SK-N-SH (cell line): ENCODE measurements at regions not wholly inside any gene's neighbourhood (a gene's known extent, or its start where the extent isn't known, plus 50 kb on each side); places are given as distances from the start of the nearest gene placed in this dataset.

Experiments
- CTCF ChIA-PET: fragments of 300-600, 350-600 bp; formaldehyde crosslinking; extraction: SDS; loops from one replicate; lab custom pipeline; 2021; lab: Yijun Ruan, JAX
- POLR2A ChIA-PET: fragments of 350-600 bp; sonication (Branson Sonifier 250); formaldehyde crosslinking; extraction: SDS; loops from one replicate; lab custom pipeline; 2020; ENCODE audit warnings: antibody characterized with exemption, inconsistent platforms; lab: Yijun Ruan, JAX
- DNase-seq: peaks from one replicate; pipeline ENCODE4 v3.0.0; 2012
- H2AFZ ChIP-seq: fragments of 200-600 bp; sonication (generic); 2 replicates; pipeline ENCODE4 v1.8.1; 2016; ENCODE audit warnings: antibody characterized with exemption, mild to moderate bottlenecking, low read depth
- H3F3A ChIP-seq: fragments of 200-600 bp; sonication (generic); replicated peaks from 2 replicates; pipeline ENCODE3; 2016; ENCODE audit warnings: antibody characterized with exemption, mild to moderate bottlenecking; ENCODE audit not compliant: insufficient read depth
- H3K27ac ChIP-seq, 2 experiments: fragments of 200-500 bp in 1 of 2; fragments of 200-600 bp in 1 of 2; sonication (Bioruptor generic) in 1 of 2; sonication (generic), shearing (Covaris generic) in 1 of 2; 2 replicates each; pipeline versions ENCODE4 v1.5.1 to v1.6.1; 2014 to 2016; ENCODE audit warnings: low read depth in 2 of 2, inconsistent platforms in 1 of 2, low read length in 1 of 2, mild to moderate bottlenecking in 1 of 2, mixed read lengths in 1 of 2
- H3K27me3 ChIP-seq: fragments of 200-600 bp; sonication (generic), shearing (Covaris generic); 2 replicates; pipeline ENCODE4 v1.6.1; 2016; ENCODE audit warnings: mixed run types; ENCODE audit not compliant: insufficient read depth
- H3K36me3 ChIP-seq, 2 experiments: fragments of 200-500 bp in 1 of 2; fragments of 200-600 bp in 1 of 2; sonication (Bioruptor generic) in 1 of 2; sonication (generic) in 1 of 2; replicated peaks in 1 of 2; 2 replicates each; pipeline versions ENCODE3 to v1.5.1; 2014 to 2016; ENCODE audit warnings: low read length in 1 of 2, mild to moderate bottlenecking in 1 of 2; ENCODE audit not compliant: insufficient read depth in 2 of 2, control insufficient read depth in 1 of 2
- H3K4me1 ChIP-seq, 2 experiments: fragments of 200-500 bp in 1 of 2; fragments of 200-600 bp in 1 of 2; sonication (Bioruptor generic) in 1 of 2; sonication (generic), shearing (Covaris generic) in 1 of 2; 2 replicates each; pipeline versions ENCODE4 v1.5.1 to v1.6.1; 2014 to 2016; ENCODE audit warnings: low read depth in 1 of 2, low read length in 1 of 2, mixed run types in 1 of 2; ENCODE audit not compliant: insufficient read depth in 2 of 2, control insufficient read depth in 1 of 2
- H3K4me2 ChIP-seq: fragments of 200-600 bp; sonication (generic), shearing (Covaris generic); 2 replicates; pipeline ENCODE4 v1.6.1; 2017; ENCODE audit warnings: mixed run types
- H3K4me3 ChIP-seq, 2 experiments: fragments of 200-500 bp in 1 of 2; fragments of 200-600 bp in 1 of 2; sonication (Bioruptor generic) in 1 of 2; sonication (generic), shearing (Covaris generic) in 1 of 2; 2 replicates each; pipeline versions ENCODE4 v1.5.1 to v1.8.1; 2014 to 2016; ENCODE audit warnings: low read depth in 2 of 2, inconsistent platforms in 1 of 2, low read length in 1 of 2, mild to moderate bottlenecking in 1 of 2, mixed read lengths in 1 of 2, moderate library complexity in 1 of 2
- H3K79me2 ChIP-seq: fragments of 200-600 bp; sonication (generic); 2 replicates; pipeline ENCODE4 v1.8.1; 2017; ENCODE audit warnings: mild to moderate bottlenecking; ENCODE audit not compliant: insufficient read depth
- H3K9ac ChIP-seq: fragments of 200-600 bp; sonication (generic); 2 replicates; pipeline ENCODE4 v1.6.1; 2017; ENCODE audit warnings: mixed run types
- H3K9me2 ChIP-seq: fragments of 200-600 bp; sonication (generic); 2 replicates; pipeline ENCODE4 v1.6.1; 2017; ENCODE audit warnings: mixed run types
- H3K9me3 ChIP-seq: fragments of 200-600 bp; sonication (generic); 2 replicates; pipeline ENCODE4 v1.6.1; 2017; ENCODE audit warnings: mixed run types, mild to moderate bottlenecking, moderate library complexity
- H4K20me1 ChIP-seq: fragments of 200-600 bp; sonication (generic); 2 replicates; pipeline ENCODE4 v1.6.1; 2017; ENCODE audit warnings: mild to moderate bottlenecking, mixed run types; ENCODE audit not compliant: insufficient read depth
- CHD2 ChIP-seq: fragments of 150-350 bp; IDR thresholded peaks from 2 replicates; pipeline ENCODE4 v1.6.1; 2018; ENCODE audit warnings: low read length; ENCODE audit not compliant: partially characterized antibody
- FOSL2 ChIP-seq: IDR thresholded peaks from 2 replicates; pipeline ENCODE4 v1.4.0; 2012; ENCODE audit warnings: low read depth, mild to moderate bottlenecking, moderate library complexity, borderline replicate concordance
- FOXM1 ChIP-seq: IDR thresholded peaks from 2 replicates; pipeline ENCODE4 v1.4.0; 2012; ENCODE audit warnings: low read depth, mild to moderate bottlenecking
- MEF2A ChIP-seq: IDR thresholded peaks from 2 replicates; pipeline ENCODE4 v1.4.0; 2012; ENCODE audit warnings: low read depth, borderline replicate concordance
- MXI1 ChIP-seq: IDR thresholded peaks from 2 replicates; pipeline ENCODE4 v1.6.1; 2012; ENCODE audit warnings: mild to moderate bottlenecking, low read depth, low read length, improper control_type of control experiment
- NFIC ChIP-seq: IDR thresholded peaks from 2 replicates; pipeline ENCODE4 v1.4.0; 2012; ENCODE audit warnings: borderline replicate concordance
- RAD21 ChIP-seq: IDR thresholded peaks from 2 replicates; pipeline ENCODE4 v1.6.1; 2012; ENCODE audit warnings: mild to moderate bottlenecking, low read length
- RCOR1 ChIP-seq: fragments of 150-350 bp; IDR thresholded peaks from 2 replicates; pipeline ENCODE4 v1.6.1; 2017; ENCODE audit warnings: antibody characterized with exemption, low read length
- RFX5 ChIP-seq: IDR thresholded peaks from 2 replicates; pipeline ENCODE4 v1.6.1; 2012; ENCODE audit warnings: mild to moderate bottlenecking, improper control_type of control experiment, low read length
- RXRA ChIP-seq: IDR thresholded peaks from 2 replicates; pipeline ENCODE4 v1.4.0; 2012; ENCODE audit warnings: low read depth, mild to moderate bottlenecking, borderline replicate concordance
- SIN3A ChIP-seq: IDR thresholded peaks from 2 replicates; pipeline ENCODE4 v1.6.1; 2012; ENCODE audit warnings: low read depth, mild to moderate bottlenecking, low read length, moderate library complexity, borderline replicate concordance
- SMC3 ChIP-seq: IDR thresholded peaks from 2 replicates; pipeline ENCODE4 v1.6.1; 2012; ENCODE audit warnings: low read depth, low read length, improper control_type of control experiment
- TCF12 ChIP-seq: IDR thresholded peaks from 2 replicates; pipeline ENCODE4 v1.4.0; 2012
- whole genome bisulfite sequencing: methylation state at CpG from one replicate; pipeline ENCODE4 v1.1.6; 2017; ENCODE audit warnings: low lambda C conversion rate; 5-methylcytosine and 5-hydroxymethylcytosine counted together
- TF ChIP-seq, protein P1 (sequence below): fragments of 200-600 bp; sonication (generic); IDR thresholded peaks from 2 replicates; pipeline ENCODE4 v1.6.1; 2017; ENCODE audit warnings: antibody characterized with exemption, mild to moderate bottlenecking, moderate library complexity
- TF ChIP-seq, protein P2 (sequence below): IDR thresholded peaks from 2 replicates; pipeline ENCODE4 v1.4.0; 2012; ENCODE audit warnings: low read depth, borderline replicate concordance

DNA sequence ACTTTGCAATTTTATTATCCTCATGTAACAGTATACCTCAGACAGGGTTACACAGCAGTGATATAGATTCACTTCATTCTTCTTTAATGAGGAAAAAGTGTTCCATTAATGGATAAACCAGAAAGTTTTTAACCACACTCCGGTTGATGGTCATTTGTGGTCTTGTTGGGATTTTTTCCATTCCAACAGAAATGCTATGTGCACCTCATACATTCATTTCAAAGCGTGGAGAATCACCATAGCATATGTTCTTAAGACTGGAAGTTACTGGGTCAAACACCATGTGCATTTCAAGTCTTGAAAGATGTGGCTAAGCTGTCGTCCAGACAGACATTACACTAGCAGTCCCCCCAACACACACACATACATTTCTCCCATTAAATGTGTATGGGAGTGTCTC lies 245.8 kb upstream of the CDH5 start:
- DNase-seq = no peak
- TF ChIP-seq RAD21 = no peak
- no peak for TF ChIP-seq SMC3
- no peak for TF ChIP-seq RCOR1
- TF ChIP-seq FOXM1 = no peak
- no peak for TF ChIP-seq FOSL2
- TF ChIP-seq, all 33 proteins: peak for 0
- Histone ChIP-seq H3K4me1 (no peaks in the 10 kb centered on the region), H3K36me3 (no peaks in the 10 kb centered on the region), H2AFZ (no peak overlapping the region), H4K20me1 (no peaks in the 10 kb centered on the region), H3K27me3 (no peaks in the 10 kb centered on the region), H3K9ac (no peak overlapping the region), H3F3A (no peaks in the 10 kb centered on the region), H3K9me3 (no peaks in the 10 kb centered on the region), H3K4me3 (no peak overlapping the region), H3K79me2 (no peaks in the 10 kb centered on the region), H3K27ac (no peak overlapping the region), H3K9me2 (no peaks in the 10 kb centered on the region), H3K4me2 (no peak overlapping the region)
- 46% methylated on average over 3 of the region's 3 CpGs for WGBS
- POLR2A ChIA-PET = no interaction called here
- CTCF ChIA-PET = no interaction called here

DNA sequence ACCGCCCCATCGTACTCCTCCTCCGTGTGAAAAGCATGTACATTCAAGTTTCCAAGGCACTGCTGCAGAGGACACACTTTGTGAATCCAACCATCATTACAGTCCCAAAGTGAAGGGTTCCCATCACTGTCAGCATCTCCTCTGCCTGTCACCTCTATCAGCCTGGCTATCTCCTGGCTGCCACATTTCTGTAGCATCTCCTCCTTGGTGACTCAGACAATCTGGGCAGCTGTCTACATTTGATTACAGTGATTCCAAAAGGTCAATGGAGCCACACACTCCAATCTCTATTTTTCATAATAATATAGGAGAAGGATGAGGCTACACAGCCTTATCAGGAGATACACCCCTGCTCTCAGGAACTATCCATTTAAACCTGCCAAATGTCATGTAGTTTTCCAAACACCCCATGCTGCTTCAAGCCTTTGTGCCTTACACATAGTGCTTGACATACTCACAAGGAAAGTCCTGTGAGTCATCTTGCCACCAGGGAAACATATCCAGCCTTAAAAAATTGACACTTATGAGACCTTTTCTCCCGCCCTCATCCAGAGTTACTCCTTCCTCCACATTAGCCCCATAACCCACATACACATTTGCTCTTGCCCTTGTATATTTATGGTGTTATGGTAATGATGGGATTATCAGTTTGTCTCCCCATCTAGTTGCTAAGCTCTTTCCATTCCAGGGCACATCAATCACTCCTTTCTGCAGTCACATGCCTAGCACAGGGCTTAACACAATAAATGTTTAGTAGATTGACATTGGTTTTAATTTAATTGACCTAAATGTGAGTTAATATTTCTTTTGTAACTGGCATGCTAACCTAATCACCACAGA lies 250.1 kb upstream of the CDH5 start:
- Histone ChIP-seq H3K4me3 (no peak overlapping the region), H2AFZ (no peak overlapping the region), H3K9ac (no peak overlapping the region), H3K27me3 (no peaks in the 10 kb centered on the region; the same call in 1 of the 2 replicates), H4K20me1 (no peaks in the 10 kb centered on the region), H3K4me1 (no peaks in the 10 kb centered on the region), H3F3A (no peaks in the 10 kb centered on the region), H3K4me2 (no peak overlapping the region), H3K9me2 (no peaks in the 10 kb centered on the region), H3K36me3 (no peaks in the 10 kb centered on the region), H3K9me3 (no peaks in the 10 kb centered on the region), H3K27ac (no peak overlapping the region), H3K79me2 (no peaks in the 10 kb centered on the region)
- DNase-seq = no peak
- POLR2A ChIA-PET = no interaction called here
- TF ChIP-seq NFIC (no peak), RAD21 (no peak), TCF12 (no peak), RXRA (no peak), MXI1 (no peak), RFX5 (no peak), CHD2 (no peak), MEF2A (no peak), FOSL2 (no peak), SIN3A (no peak), SMC3 (no peak)
- TF ChIP-seq, protein P1, sequence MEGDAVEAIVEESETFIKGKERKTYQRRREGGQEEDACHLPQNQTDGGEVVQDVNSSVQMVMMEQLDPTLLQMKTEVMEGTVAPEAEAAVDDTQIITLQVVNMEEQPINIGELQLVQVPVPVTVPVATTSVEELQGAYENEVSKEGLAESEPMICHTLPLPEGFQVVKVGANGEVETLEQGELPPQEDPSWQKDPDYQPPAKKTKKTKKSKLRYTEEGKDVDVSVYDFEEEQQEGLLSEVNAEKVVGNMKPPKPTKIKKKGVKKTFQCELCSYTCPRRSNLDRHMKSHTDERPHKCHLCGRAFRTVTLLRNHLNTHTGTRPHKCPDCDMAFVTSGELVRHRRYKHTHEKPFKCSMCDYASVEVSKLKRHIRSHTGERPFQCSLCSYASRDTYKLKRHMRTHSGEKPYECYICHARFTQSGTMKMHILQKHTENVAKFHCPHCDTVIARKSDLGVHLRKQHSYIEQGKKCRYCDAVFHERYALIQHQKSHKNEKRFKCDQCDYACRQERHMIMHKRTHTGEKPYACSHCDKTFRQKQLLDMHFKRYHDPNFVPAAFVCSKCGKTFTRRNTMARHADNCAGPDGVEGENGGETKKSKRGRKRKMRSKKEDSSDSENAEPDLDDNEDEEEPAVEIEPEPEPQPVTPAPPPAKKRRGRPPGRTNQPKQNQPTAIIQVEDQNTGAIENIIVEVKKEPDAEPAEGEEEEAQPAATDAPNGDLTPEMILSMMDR = no peak
- TF ChIP-seq, protein P2, sequence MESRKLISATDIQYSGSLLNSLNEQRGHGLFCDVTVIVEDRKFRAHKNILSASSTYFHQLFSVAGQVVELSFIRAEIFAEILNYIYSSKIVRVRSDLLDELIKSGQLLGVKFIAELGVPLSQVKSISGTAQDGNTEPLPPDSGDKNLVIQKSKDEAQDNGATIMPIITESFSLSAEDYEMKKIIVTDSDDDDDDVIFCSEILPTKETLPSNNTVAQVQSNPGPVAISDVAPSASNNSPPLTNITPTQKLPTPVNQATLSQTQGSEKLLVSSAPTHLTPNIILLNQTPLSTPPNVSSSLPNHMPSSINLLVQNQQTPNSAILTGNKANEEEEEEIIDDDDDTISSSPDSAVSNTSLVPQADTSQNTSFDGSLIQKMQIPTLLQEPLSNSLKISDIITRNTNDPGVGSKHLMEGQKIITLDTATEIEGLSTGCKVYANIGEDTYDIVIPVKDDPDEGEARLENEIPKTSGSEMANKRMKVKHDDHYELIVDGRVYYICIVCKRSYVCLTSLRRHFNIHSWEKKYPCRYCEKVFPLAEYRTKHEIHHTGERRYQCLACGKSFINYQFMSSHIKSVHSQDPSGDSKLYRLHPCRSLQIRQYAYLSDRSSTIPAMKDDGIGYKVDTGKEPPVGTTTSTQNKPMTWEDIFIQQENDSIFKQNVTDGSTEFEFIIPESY = no peak
- 69% methylated on average over 4 of the region's 4 CpGs for WGBS
- CTCF ChIA-PET = no interaction called here
